Activated CD4-positive, CD25-positive, alpha-beta regulatory T cell treated with anti-CD3 and anti-CD28 coated beads, Interleukin-2, amount 50 U/mL, for 16 hours (primary cell): ENCODE measurements at regions not wholly inside any gene's neighbourhood (a gene's known extent, or its start where the extent isn't known, plus 50 kb on each side); places are given as distances from the start of the nearest gene placed in this dataset.

Experiments used
- DNase-seq: peaks from one replicate; pipeline ENCODE4 v3.0.0-alpha.2; 2020; ENCODE audit warnings: low read depth, low spot score

DNA sequence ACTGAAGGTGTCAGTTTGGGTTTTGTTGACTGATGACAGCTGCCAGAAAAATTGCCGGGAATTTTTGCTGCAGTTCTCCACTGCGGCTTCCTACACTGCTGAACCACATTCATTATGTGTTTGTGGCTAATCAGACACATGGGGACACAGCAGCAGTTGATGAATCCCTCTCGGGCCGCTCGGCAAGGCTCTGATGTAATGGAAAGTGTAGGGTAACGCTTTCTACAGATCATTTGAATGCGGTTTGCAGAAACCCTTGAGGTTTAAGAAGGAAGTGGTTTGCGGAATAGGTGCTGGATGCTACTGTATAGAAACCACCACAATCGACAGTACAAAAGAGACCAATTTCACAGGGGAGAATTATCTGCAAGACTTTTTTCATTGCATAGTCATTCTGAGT, 138.7 kb upstream of the SASH1 start:
- DNase-seq = peak; percentile 1

DNA sequence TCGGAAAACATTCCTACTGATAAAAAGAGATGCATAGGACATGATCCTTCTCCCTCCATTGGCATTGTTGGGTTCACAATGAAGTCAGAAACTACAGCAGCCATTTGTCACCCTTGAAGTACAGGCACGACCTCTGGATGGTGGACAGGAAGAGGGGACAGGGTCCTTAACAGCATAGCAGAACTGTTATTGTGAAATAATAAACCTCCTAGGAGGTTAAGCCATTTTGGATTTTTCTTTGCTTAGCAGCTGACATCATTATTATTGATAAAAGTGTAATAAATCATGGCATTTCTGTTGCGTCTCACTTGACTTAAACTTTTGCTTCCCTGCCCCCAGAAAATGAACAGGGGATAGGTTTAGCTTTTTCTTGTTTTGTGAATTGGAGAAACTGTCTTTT, 134.3 kb upstream of the SASH1 start:
- DNase-seq = no peak

DNA sequence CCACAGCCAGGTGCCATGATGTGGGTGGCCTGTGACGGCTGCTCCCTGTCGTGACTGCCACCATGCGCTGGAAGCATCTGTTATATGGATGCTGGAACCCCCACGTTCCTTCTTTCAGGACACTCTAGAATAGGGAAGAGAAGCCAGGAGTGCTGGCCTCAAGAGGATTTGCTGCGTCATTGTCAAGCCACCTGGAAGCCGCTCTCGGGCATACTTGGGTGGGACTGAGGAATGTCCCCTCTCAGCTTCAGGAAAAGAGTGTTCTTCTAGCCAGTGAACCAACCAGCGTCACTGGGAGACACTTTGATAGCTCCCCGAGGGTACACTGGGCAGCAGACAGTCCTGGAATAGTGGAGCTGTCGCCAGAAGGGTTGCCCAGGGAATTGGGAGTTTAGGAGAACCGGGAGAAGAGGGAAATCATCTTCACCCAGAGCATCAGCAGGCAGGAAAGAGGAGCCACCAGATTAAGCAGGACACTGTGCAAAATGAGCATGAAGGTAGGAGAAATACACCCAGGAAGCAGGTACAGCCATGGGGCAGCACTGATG, 130.8 kb upstream of the SASH1 start:
- no peak for DNase-seq

DNA sequence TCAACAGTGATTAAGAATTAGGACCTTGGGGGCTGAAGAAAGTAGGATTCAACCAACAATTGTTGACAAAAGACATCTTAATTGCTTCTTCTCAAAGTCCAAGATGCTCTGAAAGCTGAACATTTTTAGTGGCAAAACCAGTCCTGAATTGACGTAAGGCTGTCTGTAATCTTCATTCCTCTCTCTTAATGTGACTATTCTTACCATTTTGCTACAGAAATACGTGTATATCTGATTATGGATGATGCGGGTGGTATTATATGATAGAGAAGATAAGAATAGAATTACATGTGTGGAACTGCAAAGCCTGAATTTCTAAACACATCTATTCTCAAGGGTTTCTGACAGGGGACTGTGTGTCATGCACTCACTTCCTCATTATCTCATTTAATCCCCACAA, 130.3 kb upstream of the SASH1 start:
- DNase-seq = no peak

DNA sequence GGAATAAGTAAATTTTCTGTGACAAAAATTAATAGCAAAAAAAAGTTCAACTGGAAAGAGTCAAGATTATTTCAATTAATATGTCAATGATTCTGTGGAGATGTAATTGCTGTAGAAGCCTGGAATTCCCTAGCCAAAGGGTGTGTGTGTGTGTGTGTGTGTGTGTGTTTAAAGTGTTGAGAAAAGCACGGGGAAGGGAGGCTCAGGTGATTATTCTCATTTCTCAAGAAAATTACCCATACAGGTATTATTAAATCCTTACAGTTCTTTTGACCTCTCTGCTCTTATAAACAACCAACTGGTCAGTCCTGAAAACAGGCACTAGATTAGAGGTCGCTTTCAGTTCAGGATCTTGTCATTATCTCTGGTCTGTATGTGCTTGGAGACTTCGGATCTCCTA, 129.3 kb upstream of the SASH1 start:
- DNase-seq = no peak

DNA sequence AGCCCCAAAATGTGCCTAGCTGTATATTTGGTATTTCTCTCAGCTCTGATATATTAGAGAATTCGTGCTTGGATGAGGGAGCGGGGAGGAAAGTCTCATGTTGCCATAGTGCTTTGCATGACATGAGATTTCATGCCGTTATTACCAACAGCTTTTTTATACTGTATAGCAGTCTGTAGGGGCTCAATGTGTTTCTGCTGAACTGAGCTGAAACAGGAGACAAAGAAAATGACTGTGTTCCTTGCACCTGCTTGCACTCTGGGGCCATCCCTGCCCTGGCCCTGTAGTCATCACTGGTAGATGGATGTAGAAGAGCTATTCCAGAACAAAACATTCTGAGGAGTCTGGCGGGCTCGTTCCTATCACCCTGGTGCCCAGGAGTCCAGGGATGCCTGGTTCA, 128.0 kb upstream of the SASH1 start:
- DNase-seq = no peak

DNA sequence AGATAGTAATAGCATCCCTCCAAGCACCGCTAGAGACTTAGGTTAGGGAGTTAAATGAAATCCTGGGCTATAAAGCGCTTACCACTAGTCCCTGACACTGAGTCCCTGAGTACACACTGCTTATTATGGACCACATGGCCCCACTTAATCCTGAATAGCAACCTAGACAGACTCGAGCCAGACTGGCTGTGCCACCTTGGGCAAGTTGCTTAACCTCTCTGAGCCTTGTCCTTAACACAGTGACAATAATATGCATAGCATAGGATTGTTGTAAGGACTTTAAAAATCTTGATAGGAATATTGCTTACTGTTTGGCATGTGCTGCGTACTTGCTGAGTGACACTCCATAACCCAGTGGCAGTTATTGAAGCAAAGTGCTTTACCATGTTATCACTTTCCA, 125.6 kb upstream of the SASH1 start:
- no peak for DNase-seq

DNA sequence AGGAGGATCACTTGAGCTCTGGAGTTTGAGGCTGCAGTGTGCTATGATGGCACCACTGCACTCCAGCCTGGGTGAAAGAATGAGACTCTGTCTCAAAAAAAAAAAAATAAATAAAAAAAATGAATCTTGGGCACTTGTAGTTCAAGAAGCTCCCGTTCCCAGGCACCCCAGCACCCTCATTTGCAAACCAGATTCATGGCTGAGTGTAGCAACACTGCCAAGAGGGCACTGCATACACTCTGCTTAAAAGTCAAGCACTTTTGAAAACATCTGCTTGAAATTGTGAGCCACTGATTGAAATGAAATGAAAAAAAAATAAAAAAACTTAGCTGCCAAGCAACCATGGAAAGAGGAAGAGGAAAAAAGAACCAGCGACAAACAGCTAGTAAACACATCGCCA, 124.7 kb upstream of the SASH1 start:
- DNase-seq = no peak

DNA sequence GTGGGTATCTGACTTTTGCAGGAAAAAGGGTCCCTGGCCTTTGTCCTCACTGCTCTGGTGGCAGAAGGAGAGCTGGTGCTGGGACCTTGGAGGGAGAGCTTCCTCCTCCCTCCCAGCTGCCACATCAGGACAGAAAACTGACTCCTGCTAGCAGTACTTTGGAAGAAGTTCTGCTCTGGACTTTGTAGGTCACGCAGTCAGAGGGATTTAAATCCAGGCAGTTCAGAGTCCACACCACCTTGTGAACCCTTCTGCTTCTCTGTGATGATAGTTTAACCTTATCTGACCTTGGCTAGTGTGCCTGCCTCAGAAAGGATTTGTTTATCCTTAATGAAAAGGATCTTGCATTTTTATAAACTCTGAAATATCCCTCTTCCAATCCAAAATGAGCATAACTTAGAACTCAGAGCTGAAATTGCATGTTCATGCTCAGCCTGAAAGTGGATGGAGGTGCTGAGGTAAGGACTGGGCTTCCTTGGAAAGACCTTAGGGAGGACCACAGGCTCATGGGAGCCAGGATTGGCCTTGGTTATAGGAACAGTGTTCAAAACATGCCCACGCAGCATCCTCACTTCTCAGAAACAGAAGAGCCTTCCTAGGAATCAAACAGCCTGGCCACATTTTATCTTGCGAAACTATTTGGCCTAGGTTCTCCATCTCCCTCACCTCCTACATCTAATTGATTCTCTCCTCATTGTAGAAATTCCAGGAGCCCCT, 123.9 kb upstream of the SASH1 start:
- no peak for DNase-seq

DNA sequence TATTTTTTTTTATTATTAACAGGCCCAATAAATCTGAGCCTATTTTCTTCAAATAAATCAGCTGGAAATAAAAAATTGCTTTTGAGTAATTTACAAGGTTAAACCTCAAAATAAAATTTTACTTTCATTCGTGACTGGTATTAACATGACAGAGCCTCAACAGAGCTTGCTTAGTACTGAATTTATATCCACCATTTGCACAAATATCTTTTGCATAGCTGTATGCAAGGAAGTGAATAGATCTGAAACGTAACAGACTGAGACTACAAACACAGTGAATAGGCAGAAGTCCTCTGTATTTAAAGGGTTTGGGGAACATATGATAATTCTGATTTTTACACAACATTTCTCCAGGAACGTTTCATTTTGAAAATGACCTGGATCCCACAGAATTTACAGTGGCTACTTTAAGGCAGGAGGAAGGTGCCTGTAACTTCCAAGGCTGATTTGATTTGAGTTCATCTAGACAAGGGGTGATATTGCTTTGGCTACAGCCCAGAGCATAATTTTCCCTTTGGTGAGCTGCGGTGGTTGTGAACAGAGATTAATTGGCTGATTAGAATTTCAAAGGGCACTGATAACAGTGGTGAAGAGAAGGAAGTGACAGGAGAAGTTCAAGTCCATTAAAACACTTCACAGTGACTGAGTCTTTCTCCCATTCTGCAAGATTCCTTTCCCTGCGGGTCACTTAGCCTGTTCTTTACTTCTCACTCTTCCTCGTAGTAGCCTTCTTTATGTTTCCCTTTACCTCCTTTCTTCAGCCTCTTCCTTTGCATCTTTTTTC, 121.2 kb upstream of the SASH1 start:
- no peak for DNase-seq

DNA sequence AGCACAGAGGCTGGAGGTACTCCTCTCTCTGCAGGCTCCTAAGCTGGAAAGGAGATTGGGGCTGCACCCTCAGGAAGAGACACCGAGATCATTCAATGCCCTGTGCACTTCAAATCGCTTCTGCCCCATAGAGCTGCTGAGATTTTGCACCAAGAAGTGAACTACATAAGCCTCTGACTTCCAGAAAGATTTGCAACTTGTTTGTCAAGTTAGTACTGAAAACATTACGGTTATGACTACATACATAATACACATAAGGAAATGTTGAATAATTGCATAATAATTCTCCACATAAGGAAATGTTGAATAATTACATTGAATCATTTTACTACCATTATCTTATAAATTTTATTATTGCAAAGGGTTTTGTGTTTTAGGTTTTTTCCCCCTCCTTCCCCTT, 120.3 kb upstream of the SASH1 start:
- no peak for DNase-seq

DNA sequence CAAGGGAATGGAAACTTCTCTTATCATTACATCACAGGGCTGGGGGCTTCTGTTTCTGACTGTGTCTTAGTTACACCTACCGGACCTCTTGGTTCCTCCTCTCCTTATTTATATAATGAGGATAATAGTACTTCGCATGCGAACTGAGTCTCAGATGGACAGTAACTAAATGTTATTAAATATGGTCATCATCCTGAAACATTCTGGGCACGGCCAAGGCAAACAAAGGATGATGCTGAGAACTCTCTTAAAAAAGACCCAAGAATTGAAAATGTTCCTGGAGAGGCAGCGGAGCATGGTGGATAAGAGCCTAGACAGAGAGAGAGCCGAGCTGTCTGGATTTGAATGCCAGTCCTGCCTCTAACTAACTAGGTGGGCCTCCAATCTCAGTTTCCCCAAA, 119.8 kb upstream of the SASH1 start:
- no peak for DNase-seq

DNA sequence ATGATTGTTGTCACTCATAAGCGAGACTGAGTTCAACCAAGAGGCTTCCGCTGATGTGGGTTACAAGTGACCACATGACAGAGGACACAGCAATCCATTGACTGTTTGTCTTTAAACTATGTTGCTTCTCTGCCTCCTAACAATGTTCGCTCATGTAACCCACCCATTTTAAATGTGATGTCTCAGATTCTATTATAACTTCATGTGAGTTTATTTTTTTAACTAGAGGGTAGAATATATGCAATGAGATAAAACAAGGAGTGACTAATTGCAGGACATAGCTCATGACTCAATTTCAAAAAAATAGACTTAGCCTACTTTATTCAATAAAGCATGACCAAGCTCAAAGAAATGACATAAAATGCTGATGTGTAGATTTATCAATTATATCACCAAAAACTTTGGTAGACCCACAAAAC, 119.2 kb upstream of the SASH1 start:
- no peak for DNase-seq

DNA sequence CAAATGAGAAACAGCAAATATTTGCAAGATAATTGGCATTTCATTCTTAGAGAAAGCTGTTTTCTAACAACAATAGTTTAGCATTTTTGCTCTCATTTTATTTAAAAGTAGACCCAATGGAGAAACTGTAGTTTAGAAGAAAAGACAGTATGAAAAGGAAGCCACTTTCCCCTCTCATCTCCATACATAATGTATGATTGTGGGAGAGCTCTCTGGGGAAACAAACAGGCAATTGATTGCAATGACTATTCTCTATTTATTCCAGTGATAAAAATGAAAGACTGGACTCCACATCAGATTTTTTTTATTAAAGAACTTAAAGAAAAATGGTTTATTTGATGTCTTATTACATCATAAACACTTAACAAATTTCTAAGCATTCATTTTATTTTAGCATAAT, 116.8 kb upstream of the SASH1 start:
- DNase-seq = no peak

DNA sequence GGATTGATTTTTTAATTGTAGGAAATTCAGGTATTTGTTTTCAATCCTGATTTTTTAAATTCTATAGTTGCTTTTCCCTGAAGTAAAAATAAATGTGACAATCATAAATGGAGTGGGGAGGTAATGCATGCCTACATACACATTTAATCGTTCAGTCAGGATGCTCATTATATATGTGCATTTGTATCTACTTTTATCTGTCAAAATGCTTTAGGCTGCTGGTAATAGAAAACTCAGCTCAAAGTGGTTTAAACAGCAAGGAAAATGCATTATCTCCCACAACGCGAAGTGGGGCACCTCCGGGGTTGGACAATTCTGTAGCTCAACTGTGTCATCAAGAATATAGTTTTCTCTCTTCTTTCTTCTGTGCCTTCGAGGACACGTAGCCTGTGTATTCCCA, 116.4 kb upstream of the SASH1 start:
- no peak for DNase-seq

DNA sequence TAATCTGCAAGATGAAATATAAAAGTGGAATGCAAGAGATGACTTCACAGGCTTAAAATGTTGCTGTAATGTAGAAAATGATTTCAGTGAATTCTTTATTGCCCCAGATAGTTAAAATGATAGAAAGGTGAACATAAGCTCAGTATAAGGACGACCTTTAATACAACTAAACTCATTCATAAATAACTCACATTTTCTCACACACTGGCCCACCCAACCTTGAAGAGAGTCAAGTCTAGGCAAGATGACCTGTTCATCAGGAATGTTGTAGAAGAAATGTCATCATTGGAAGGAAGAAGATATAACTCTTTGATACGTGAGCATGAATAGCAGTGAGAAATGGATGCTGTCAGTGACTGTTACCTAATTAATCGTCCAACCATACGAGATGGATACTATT, 111.1 kb upstream of the SASH1 start:
- DNase-seq = no peak

DNA sequence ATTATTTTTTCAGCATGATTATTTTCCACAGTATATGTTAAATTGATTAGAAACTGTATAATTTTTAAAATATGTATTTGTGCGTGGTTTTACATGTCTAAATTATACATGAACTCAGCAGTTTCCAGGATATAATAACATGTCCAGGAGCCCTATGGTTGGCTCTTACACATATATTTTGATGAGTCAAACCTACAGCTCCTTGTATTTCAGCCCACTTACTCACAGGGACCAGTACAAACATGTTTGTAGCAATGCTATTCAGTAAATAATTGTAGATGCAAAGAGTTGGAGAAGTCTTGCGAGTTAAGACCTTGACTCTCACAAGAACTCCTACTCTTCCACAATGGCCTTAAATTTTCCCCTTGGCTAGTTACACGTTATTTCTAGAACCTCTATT, 107.2 kb upstream of the SASH1 start:
- DNase-seq = no peak

DNA sequence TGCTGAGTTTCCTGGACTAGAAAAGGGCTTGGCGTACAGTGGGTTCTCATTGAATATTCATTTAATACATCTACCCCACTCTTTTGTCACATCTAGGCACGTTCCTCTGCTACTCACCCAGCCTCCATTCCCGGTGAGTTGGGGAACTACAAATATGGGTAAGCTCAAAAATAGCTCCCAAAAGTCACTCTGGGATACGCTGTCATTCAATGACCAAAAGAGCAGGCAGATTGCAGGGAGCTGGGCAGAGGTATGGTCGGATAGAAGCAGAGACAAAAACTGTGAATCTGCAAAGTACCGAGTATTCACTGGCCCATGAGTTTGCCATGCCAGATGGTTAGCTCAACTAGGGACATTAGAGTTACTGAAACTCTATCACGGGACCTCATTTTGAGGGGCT, 103.9 kb upstream of the SASH1 start:
- no peak for DNase-seq

DNA sequence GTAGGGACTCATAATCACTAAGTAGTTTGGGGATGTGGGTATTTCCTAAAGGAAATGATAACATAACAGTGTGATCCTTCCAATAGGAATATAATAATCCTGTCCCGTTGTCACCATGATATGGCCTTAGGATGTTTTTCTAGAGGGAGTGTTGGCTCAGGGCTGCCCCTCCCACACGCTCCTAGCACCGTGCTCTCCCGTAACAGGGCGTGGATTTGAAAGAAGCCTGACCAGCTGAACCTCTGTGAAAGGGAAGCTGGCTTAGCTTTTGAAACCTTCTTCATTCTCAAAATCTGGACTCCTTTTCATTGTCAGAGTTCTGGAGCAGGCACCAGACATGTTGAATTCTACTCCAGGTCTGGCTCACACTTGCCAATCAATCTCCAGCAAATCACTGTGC, 103.4 kb upstream of the SASH1 start:
- no peak for DNase-seq

DNA sequence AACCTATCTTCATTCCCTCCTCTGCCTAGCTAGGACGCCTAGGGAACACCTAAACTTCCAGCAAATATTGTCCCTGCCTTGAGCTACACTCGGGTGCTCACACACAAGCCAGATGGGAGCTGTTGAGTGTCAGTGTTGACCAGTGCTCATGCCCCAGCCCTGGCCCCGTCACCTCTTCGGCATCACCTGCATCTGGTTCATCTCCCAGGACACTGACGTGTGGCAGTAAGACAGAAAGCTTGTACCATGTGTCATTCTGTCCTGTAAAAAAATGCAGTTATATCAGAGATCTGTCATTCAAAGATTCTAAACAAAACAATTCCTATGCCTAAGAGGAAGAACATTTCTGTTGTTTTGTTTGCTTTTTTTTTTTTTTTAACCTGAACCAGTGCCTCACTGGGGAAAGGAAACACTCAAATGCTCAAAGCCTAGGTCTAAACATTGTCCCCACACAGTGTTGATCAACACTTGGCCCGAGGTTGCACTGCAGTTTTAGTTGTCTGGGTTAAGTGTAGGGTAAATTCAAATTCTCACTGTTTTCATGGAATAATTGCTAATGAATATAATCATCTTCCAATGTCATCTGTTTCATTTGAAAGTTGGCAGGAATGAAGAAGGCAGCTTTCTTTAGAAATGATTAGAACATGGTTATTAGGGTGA, 102.7 kb upstream of the SASH1 start:
- no peak for DNase-seq

DNA sequence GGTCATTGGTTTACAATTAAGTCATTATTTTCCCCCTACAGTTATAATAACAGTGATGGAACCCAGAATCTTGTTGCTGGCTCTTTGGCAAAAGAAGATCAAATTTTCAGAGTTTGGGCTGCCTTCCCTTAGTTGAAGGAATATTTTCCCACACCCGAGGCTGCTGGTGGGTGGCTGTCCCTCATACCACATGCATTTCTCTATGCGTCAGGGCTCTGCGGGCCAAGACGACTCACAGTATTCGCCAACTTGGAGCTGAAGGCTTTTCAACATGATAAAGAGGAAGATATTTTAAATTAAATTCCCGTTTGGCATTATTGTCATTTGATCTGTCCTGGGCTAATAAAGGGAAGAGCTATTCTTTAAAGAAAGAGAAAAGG, 102.2 kb upstream of the SASH1 start:
- no peak for DNase-seq

DNA sequence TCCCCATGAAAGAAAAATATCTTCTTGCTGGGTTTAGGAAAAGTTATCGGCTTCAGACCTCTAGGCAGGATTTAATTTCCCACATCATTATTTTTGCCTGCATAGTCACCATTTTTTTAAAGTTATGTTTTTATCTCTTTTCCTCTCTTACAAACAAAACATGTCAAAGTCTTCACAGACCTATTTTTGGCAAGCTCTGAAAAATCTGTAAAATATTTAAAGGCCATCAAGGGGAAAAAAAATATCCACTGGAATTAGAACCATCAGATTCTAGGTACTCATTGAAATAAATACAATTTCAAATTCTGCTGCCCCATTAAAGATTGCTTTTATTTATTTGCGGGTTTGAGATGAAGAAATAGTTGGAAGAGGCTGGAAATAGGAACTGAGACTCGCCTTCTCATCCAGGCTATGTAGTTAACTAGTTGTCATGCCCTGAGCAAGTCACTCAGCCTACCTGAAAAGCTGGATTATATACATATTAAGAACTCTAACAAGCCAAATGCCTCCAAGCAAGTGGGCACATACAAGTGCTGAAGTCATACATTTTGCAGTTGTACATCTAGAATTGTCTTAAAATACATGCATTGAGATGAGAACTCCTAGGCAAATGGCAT, 101.7 kb upstream of the SASH1 start:
- no peak for DNase-seq
